ENCODE measurements at regions not wholly inside any gene's neighbourhood (a gene's known extent, or its start where the extent isn't known, plus 50 kb on each side); places are given as distances from the start of the nearest gene placed in this dataset.

DNA sequence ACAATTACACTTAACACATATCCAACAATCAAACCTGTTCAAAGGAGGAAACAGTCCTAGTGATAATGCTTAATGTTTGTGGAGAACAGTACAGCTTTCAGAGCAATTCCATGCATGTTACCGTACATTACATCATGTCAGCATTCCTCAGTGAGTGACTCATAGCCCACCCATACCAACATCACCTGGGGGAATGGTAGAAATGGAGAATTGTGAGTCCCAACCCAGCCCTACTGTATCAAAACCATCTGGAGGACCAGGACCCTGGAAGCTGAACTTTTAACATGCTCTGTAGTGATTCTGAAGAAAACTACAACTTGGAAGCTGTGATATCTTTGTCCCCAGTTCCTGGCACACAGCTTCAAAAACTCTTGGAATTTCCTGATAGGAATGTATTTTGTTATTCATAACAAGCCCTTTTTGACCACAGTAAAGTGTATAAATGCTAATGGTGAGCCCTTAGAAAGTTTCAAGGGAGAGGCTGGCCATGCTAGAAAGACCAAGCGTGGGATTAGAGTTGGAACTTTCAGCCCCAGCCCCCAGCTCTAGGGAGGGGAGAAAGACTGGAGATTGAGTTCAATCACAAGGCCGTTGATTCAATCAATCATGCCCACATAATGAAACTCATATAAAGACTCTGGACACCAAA lies 301.1 kb downstream of the BUD13 start:
- TF ChIP-seq CTCF (IDR thresholded peaks at IDR 0.05) (no peak), POLR2A (IDR thresholded peaks at IDR 0.05) (no peak)

All from esophagus squamous epithelium (tissue), 4 donors.